HG03139 (cell line): ENCODE measurements at regions not wholly inside any gene's neighbourhood (a gene's known extent, or its start where the extent isn't known, plus 50 kb on each side); places are given as distances from the start of the nearest gene placed in this dataset.
A peak's percentile ranks its signal among the peaks of the same experiment; 100 is the strongest.
"Not testable (repeated sequence)": the region's sequence is repeated elsewhere in the genome, so short reads cannot be mapped to it uniquely, and the experiment has no call there.

Experiments used
- ATAC-seq: cut with Tn5 transposase; IDR thresholded peaks from one replicate; pipeline ENCODE4 v1.9.1; 2021; ENCODE audit not compliant: unreplicated experiment

DNA sequence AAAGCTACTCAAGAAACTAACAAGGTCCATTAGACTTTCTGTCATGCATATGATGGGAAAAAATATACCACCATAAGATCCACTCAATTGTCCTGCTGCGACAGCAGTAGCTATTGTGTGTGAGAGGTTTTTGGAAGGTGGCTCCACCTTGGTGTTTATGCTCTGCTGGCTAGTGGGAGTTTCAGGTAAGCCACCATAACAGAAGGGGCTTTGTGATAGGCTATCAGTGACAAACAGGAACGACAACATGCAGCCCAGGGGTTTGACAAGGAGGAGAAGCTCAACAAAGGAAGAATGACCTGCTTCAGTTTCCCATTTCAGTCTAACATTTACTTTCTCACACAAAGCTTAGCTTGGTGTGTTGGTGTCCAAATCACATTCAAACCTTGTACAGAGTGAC is 182.6 kb downstream of the ATOH1 start:
- no peak for ATAC-seq

DNA sequence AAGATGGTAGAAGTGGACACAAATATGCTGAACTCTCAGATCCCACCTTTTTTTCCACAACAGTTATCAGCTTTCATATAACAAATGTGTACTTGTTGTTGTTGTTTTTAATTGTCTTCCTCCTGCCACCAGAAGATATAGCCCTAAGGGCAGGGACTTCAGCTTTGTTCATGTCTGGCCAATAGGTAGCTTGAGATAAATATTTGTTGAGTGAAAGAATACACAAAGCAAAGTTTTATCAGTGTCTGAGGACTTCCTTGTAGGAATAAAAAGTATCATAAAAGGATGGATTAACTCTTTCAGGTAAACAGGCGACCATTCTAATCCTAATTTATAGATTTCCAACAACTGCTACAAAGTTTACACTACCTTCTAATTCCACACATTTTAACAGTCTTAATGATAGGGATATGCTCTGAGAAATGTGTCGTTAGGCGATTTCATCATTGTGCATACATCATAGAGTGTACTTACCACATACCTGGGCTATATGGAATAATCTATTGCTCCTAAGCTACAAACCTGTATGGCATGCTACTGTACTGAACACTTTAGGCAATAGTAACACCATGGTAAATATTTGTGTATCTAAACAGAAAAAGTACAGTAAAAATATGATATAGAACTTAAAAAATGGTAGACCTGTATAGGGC is 186.1 kb downstream of the ATOH1 start:
- no peak for ATAC-seq

DNA sequence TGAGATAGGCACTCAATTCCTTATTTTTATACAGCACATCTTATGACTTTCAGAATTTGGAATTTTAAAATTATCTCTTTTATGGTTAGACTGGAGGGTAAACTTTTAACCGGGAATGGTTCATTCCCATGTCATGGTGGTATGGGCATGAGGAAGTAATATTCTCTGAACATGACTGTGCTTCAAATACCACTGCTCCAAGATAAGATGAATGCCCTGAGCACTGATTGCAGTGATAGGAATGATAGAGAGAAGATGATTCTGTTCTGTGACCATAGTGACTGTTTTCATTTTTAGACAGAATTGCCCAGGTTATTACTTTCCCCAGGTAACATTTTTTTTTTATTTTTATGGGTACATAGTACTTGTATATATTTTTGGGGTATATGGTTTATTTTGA is 187.4 kb downstream of the ATOH1 start:
- ATAC-seq, result no peak

DNA sequence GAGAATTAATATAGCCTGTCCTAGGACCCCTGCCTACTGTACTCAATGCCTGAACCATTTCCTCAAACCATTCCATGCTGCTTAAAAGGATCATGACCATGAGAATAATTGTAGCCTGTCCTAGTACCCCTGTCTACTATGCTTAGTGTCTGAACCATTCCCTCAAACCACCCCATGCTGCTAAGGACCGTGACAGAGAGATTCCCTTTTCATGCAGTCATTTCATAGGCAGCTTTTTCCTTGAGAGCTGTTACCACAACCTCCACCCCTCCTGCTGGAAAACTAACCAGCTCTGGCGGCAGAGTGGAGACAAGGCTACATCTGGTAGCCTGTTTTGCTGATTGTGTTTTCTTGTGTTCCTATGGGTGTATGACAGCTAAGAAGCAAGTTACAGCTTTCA is 174.9 kb upstream of the SMARCAD1 start:
- no peak for ATAC-seq

DNA sequence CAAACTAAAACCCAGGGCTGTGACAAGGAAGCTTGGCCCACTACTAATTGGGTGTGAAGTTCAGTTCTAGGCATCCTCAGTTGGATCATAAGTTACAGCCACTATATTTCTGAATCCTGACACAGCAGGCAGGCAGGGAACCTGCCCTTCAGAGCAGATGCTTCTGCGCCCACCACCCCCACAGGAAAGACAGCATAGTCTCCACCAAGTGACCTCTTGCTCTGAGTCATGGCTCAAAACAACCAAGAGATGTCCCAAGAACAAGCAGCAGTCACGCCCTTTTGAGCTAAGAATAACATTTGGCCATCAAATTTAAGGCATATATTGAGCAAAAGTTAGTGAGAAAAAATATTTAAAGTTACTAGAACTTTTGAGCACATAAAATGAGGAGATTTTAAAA is 170.7 kb upstream of the SMARCAD1 start:
- ATAC-seq, result no peak

DNA sequence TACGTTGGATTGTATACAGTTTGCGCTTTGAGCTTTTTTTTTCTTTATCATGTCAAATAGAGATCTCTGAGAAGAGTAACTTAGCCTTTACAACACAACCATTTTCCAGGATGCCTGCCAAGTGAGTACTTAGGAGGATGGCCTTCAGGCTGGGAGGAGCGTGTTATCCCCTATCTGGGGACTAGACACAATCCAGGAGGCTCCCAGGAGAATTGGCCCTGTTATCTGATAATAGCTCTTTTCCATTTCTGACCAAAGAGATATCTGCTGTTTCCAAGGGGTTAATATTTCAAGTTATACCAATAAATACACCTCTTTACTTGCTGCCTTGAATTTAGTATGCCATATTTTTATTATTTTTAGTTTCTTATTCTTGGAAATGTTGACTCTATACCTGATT is 169.5 kb upstream of the SMARCAD1 start:
- ATAC-seq, result no peak

DNA sequence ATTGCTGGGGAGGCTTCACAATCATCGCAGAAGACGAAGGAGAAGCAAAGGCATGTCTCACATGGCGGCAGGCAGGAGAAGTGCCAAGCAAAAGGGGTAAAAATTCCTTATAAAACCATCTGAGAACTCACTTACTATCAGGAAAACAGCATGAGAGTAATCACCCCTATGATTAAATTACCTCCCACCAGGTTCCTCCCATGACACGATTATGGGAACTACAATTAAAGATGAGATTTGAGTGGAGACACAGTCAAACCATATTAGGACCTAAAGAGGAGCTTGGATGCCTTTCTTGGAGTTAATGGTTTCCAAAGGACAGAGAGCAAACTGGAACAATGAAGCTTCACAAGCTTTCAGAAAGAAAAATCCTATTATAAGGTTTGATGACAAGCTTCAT is 168.4 kb upstream of the SMARCAD1 start:
- ATAC-seq, result no peak

DNA sequence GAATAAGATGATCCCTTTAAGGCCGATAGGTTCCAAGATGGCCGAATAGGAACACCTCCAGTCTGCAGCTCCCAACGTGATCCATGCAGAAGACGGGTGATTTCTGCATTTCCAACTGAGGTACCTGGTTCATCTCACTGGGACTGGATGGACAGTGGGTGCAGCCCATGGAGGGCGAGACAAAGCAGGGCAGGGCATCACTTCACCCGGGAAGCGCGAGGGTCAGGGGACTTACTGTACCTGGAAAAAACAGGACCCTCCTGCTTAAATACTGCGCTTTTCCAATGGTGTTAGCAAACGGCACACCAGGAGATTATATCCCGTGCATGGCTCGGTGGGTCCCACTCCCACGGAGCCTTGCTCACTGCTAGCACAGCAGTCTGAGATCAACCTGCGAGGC is 163.2 kb upstream of the SMARCAD1 start:
- ATAC-seq, result not testable (repeated sequence)

DNA sequence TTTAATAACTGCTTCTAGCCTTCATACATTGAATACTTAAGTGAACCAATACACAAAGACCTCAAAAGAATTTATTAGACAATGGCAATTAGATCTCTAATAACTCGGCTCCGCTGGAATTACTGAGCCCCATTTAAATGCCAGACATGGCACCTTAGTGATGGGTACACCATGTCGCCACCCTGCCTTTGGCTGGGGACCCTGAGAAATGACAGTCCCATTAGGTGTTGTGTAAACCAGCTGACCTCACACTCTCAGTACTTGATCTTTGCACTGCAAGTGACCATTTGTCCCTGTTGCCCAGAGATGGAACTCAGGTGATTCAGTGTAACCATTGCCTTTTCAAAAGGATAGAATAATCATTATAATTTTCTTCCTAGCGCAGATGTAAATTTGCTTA is 144.6 kb upstream of the SMARCAD1 start:
- ATAC-seq, result no peak

DNA sequence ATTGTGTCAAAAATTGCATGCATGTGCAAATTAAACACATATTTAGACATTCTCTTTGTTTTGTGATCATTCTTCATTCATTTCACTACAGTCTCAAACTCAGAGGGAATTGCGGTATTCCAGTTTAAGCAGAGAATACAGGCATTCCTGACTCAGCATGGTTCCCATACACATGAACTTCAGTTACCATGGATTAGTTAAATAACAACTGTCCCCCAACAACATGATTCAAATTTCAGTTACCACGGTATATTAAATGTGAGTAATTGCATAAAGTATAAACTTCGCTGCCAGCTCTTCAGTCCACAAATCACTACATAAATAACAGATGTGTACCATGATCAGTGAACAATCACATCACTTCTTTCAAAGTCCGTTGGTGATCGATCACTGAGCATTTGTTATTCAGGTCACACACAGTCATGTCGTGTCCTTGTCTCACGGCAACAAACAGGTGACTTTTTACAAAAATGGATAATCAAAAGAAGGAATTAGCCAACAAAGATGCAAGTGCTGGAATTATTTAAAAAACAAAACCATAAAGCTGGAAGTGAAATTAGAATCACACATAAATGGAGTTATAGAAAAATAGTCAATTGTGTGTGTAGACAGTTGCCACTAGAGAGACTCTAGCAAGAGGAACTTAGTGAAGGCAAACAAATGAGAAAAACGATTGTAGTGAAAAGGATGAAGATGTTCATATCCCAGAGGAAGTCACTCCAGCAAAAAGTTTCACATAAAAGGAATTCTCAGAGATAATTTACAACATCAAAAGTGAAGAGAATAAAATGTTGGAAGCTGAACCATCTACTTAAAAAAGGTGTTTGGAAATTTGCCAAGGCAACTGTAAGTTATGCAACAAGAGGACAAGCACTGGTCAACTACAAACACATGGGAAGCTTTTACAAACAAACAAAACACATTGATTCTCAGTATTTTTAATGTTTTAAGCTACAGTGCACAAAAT is 138.6 kb upstream of the SMARCAD1 start:
- ATAC-seq, result no peak

DNA sequence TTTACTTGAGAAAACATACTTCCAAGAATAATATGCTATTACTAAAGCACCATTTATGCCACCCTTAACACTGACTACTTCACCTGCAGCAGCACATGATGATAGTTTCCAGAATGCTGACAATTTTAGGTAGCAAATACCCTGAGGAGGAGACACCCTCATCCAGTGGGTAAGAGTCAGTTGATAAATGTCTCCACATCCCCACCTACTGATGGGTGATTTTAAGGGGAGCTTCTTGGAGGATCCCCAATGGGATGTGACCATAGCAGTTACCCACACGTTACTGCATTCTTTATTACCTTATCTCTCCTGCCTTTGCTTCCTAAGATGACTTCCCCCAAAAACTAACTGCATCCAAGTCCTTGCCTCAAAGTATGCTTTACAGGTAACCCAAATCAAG is 131.2 kb upstream of the SMARCAD1 start:
- ATAC-seq, result no peak

DNA sequence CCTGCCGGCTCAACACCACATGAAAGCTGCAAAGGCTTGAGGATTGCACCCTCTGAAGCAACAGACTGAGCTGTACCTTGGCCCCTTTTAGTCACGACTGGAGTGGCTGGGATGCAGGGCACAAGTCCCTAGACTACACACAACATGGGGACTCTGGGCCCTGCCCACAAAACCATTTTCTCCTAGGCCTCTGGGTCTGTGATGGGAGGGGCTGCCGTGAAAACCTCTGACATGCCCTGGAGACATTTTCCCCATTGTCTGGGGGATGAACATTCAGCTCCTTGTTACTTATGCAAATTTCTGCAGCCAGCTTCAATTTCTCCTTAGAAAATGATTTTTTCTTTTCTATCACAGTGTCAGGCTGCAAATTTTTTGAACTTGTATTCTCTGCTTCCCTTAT is 123.5 kb upstream of the SMARCAD1 start:
- ATAC-seq, result no peak

DNA sequence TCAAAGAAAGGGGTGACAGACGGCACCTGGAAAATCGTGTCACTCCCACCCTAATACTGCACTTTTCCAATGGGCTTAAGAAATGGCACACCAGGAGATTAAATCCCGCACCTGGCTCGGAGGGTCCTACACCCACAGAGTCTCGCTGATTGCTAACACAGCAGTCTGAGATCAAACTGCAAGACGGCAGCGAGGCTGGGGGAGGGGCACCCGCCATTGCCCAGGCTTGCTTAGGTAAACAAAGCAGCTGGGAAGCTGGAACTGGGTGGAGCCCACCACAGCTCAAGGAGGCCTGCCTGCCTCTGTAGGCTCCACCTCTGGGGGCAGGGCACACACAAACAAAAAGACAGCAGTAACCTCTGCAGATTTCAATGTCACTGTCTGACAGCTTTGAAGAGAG is 108.5 kb upstream of the SMARCAD1 start:
- ATAC-seq, result not testable (repeated sequence)

DNA sequence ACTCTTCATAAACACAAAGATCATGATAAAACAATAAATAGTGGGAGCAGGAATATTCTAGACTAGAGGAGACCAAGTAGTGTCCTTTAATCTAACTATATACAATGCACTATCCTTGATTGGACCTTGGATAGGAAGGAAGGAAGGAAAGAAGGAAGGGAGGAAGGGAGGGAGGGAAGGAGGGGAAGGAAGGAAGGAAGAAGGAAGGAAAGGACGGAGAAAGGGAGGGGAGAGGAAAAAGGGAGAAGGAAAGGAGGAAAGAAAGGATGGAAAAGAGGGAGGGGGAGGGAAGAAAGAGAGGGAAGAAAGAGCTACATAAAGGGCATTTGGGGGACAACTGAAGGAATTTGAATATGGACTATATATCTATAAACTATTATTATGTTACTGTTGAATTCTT is 95.0 kb upstream of the SMARCAD1 start:
- no peak for ATAC-seq

DNA sequence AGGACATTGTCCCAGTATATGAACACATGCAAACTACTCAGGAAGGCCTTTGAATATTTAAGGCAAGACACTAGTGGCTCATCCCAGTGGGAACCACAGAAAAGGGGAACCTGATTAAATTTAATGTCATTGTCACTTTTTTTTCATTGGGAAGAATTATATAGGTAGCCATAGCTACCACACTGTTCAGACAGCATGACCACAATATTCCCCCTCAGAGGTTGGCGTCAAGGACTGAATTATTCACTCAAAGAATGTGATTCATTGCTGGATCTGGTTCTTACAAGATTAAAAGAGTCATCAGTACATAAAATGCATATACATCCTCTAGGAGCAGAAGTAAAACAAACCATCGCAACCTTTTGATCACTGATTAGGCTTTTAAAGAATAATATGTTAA is 92.0 kb upstream of the SMARCAD1 start:
- ATAC-seq, result no peak

DNA sequence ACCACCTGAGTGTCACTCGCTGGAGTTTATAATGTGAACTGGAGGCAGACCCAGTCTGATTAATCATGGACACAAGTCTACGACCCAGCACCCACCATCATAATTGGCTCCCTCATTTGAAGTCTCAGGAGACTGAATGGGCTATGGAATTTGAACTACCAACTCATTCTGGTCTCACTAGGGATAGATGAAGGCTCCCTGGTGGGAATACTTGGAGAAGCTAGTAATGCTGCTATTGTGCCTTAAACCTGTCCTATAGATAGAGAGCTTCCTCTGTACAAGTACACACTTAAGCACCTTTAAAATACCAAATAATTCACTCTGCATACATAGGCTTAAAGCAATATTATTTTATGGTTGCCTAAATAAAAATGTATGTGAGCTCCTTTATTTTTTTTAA is 90.8 kb upstream of the SMARCAD1 start:
- ATAC-seq, result no peak

DNA sequence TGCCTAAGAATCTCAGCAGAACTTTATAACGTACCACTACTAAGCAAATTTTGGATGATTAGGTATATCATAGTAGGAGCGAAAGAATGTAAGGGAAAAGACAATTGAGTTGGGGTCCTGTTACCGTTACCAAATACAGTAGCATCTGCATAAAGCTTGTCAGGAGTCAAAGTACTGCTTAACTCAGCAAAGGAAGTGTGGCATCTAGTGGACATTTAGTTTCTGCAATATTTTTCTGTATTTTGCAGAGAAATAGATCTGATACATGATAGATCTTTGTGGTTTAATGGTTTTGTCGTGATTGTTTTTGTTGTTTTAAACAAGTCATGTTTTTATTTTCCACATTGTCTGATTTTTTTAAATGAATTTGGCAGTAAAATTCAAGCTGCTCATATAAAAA is 81.0 kb upstream of the SMARCAD1 start:
- ATAC-seq, result no peak

DNA sequence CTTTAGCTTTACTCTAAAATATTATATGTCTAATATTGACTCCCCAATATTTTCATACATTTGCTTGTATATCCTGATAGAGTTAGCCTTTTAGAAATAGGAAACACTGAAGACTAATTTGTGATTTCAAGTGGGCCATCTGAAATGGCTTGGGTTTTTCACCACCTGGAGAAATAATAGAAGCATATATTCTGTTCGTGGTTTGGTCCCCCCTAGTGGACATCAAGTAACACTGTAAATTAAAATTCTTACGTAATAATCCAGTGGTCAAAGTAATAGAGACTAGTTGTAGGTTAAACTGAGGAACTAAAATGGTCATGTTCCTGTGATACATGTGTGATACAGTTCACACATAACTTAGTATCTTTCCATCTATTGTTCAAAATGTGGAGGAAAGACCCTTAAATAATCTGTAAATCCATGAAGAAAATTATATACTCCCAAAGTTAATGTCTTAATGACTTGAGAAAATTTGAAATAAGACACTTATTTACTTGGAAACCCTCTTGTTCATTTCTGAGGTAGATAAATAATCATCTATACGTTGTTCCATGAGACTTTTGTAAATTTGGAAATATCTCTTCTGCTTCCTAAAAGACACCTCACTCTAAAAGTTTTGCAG is 79.8 kb upstream of the SMARCAD1 start:
- ATAC-seq, result peak; percentile 83

DNA sequence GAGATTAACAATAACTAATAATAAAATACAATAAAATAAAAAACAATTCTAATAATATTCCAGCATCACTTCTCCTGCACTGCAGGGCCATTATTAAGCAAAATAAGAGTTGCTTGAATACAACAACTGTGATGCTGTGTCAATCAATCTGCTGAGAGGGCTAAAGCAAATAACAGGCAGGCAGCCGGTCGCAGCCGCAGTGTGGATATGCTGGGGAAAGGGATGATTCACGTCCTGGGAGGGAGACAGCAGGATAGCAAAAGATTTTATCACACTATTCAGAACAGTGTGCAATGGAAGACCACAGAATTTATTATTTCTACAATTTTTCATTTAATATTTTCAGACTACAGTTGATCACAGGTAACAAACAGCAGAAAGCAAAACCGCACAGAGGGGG is 76.5 kb upstream of the SMARCAD1 start:
- no peak for ATAC-seq

DNA sequence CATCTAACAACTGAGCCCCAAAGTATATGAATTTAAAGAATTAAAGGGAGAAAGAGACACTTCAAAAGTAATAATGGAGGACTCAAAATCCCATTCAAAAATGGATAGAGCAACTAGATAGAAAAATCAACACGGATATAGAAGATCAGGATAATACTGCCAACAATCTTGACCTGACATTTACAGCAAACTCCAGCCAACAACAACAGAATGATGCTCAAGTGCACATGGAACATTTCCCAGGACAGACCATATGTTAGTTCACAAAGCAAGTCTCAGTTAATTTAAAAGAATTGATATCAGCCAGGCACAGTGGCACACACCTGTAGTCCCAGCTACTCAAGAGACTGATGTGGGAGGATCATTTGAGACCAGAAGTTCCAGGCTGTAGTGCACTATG is 72.0 kb upstream of the SMARCAD1 start:
- no peak for ATAC-seq

DNA sequence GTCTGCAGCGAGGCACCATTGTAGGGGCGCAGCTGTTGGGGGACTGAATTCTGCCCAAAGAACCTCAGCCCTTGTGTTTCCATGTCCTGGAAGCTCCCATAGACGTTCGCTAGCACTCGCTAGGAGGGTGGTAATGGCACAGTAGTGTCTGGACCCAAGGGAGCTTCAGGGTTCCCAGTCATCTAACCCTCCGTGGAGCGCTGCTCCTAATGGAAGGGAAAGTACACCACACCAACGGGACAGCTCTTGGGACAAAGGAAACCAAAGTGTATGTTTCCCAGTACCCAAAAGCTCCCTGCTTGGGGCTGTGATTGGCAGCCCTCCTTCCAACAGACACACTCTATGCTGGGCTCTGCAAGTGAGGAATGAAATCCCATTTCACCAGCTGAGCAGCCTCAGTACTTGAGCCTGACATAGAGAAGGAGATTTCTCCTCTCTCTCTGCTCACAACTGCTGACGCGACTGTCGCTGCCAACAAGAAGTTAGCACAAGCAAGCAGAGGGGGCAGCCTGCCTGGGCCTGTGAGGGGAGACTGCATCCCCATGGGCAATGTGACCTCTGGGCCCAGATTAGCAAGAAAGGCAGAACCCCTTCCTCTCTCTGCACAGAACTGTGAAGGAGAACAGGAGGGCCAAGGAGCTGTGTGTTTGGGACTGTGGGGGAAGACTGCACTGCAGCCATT is 67.6 kb upstream of the SMARCAD1 start:
- ATAC-seq, result no peak
